ENCODE measurements at regions not wholly inside any gene's neighbourhood (a gene's known extent, or its start where the extent isn't known, plus 50 kb on each side); places are given as distances from the start of the nearest gene placed in this dataset.

- Histone ChIP-seq H3K27me3 (ENCODE audit: control insufficient read depth, low read length) (no peaks in the 10 kb centered on the region), H3K27ac (ENCODE audit: low read depth, low read length) (no peak overlapping the region), H3K4me1 (ENCODE audit: control insufficient read depth, low read length) (no peaks in the 10 kb centered on the region), H3K4me3 (ENCODE audit: low read length) (no peak overlapping the region), H3K4me2 (ENCODE audit: low read length) (no peak overlapping the region), H3K36me3 (ENCODE audit: control insufficient read depth, low read length) (no peaks in the 10 kb centered on the region), H3F3A (ENCODE audit: control insufficient read depth, insufficient read depth) (no peaks in the 10 kb centered on the region), H4K20me1 (ENCODE audit: control insufficient read depth, insufficient read depth, low read depth, low read length) (no peaks in the 10 kb centered on the region), H3K79me2 (ENCODE audit: control insufficient read depth, low read length) (no peaks in the 10 kb centered on the region), H3K9me2 (replicated peaks; ENCODE audit: control insufficient read depth, low read length) (no peaks in the 10 kb centered on the region), H3K9me3 (ENCODE audit: control insufficient read depth, insufficient read depth, low read length) (no peaks in the 10 kb centered on the region)
- TF ChIP-seq CTCF (IDR thresholded peaks at IDR 0.05; ENCODE audit: low read depth, low read length, poor library complexity, severe bottlenecking), result no peak
- TF ChIP-seq EZH2phosphoT487 (IDR thresholded peaks at IDR 0.05; ENCODE audit: borderline replicate concordance, low read length), result no peak
Observed at GRCh38 chr5:8321272-8321671, 452.3 kb downstream of the MTRR start.

GRCh38 chr5:8322484-8322883 lies 453.5 kb downstream of the MTRR start:
- H3K36me3 ChIP-seq (ENCODE audit: control insufficient read depth, low read length), result no peaks in the 10 kb centered on the region
- no peaks in the 10 kb centered on the region for H4K20me1 ChIP-seq (ENCODE audit: control insufficient read depth, insufficient read depth, low read depth, low read length)

GRCh38 chr5:8327016-8327415 lies 458.1 kb downstream of the MTRR start:
- H3K4me2 ChIP-seq (ENCODE audit: low read length), result no peak overlapping the region
- no peaks in the 10 kb centered on the region for H3K27me3 ChIP-seq (ENCODE audit: control insufficient read depth, low read length)
- no peaks in the 10 kb centered on the region for H3F3A ChIP-seq (ENCODE audit: control insufficient read depth, insufficient read depth)
- H3K9me3 ChIP-seq (ENCODE audit: control insufficient read depth, insufficient read depth, low read length), result no peaks in the 10 kb centered on the region
- no peaks in the 10 kb centered on the region for H3K79me2 ChIP-seq (ENCODE audit: control insufficient read depth, low read length)
- no peak overlapping the region for H3K4me3 ChIP-seq (ENCODE audit: low read length)
- TF ChIP-seq EZH2phosphoT487 (IDR thresholded peaks at IDR 0.05; ENCODE audit: borderline replicate concordance, low read length), result no peak
- TF ChIP-seq CTCF (IDR thresholded peaks at IDR 0.05; ENCODE audit: low read depth, low read length, poor library complexity, severe bottlenecking), result no peak
- H3K27ac ChIP-seq (ENCODE audit: low read depth, low read length), result no peak overlapping the region
- no peaks in the 10 kb centered on the region for H3K4me1 ChIP-seq (ENCODE audit: control insufficient read depth, low read length)
- H4K20me1 ChIP-seq (ENCODE audit: control insufficient read depth, insufficient read depth, low read depth, low read length), result no peaks in the 10 kb centered on the region
- no peaks in the 10 kb centered on the region for H3K36me3 ChIP-seq (ENCODE audit: control insufficient read depth, low read length)
- no peaks in the 10 kb centered on the region for H3K9me2 ChIP-seq (replicated peaks; ENCODE audit: control insufficient read depth, low read length)

More at GRCh38 chr5:8322484-8322883, 453.5 kb downstream of the MTRR start:
- H3K4me3 ChIP-seq (ENCODE audit: low read length), result no peak overlapping the region
- no peak for TF ChIP-seq EZH2phosphoT487 (IDR thresholded peaks at IDR 0.05; ENCODE audit: borderline replicate concordance, low read length)
- no peak for TF ChIP-seq CTCF (IDR thresholded peaks at IDR 0.05; ENCODE audit: low read depth, low read length, poor library complexity, severe bottlenecking)
- H3K9me2 ChIP-seq (replicated peaks; ENCODE audit: control insufficient read depth, low read length), result no peaks in the 10 kb centered on the region
- no peaks in the 10 kb centered on the region for H3K9me3 ChIP-seq (ENCODE audit: control insufficient read depth, insufficient read depth, low read length)
- no peaks in the 10 kb centered on the region for H3K79me2 ChIP-seq (ENCODE audit: control insufficient read depth, low read length)
- no peak overlapping the region for H3K27ac ChIP-seq (ENCODE audit: low read depth, low read length)
- H3K4me2 ChIP-seq (ENCODE audit: low read length), result no peak overlapping the region
- H3K27me3 ChIP-seq (ENCODE audit: control insufficient read depth, low read length), result no peaks in the 10 kb centered on the region
- no peaks in the 10 kb centered on the region for H3F3A ChIP-seq (ENCODE audit: control insufficient read depth, insufficient read depth)
- H3K4me1 ChIP-seq (ENCODE audit: control insufficient read depth, low read length), result no peaks in the 10 kb centered on the region

GRCh38 chr5:8329773-8330172 lies 460.8 kb downstream of the MTRR start:
- Histone ChIP-seq H3K27ac (ENCODE audit: low read depth, low read length) (no peak overlapping the region), H3K4me3 (ENCODE audit: low read length) (no peak overlapping the region), H3K4me2 (ENCODE audit: low read length) (no peak overlapping the region), H3K9me3 (ENCODE audit: control insufficient read depth, insufficient read depth, low read length) (no peaks in the 10 kb centered on the region), H3K4me1 (ENCODE audit: control insufficient read depth, low read length) (no peaks in the 10 kb centered on the region), H4K20me1 (ENCODE audit: control insufficient read depth, insufficient read depth, low read depth, low read length) (no peaks in the 10 kb centered on the region), H3K27me3 (ENCODE audit: control insufficient read depth, low read length) (no peaks in the 10 kb centered on the region), H3K79me2 (ENCODE audit: control insufficient read depth, low read length) (no peaks in the 10 kb centered on the region), H3K9me2 (replicated peaks; ENCODE audit: control insufficient read depth, low read length) (no peaks in the 10 kb centered on the region), H3K36me3 (ENCODE audit: control insufficient read depth, low read length) (no peaks in the 10 kb centered on the region), H3F3A (ENCODE audit: control insufficient read depth, insufficient read depth) (no peaks in the 10 kb centered on the region)
- TF ChIP-seq CTCF (IDR thresholded peaks at IDR 0.05; ENCODE audit: low read depth, low read length, poor library complexity, severe bottlenecking) (no peak), EZH2phosphoT487 (IDR thresholded peaks at IDR 0.05; ENCODE audit: borderline replicate concordance, low read length) (no peak)
